ENCODE measurements at regions not wholly inside any gene's neighbourhood (a gene's known extent, or its start where the extent isn't known, plus 50 kb on each side); places are given as distances from the start of the nearest gene placed in this dataset.

DNA sequence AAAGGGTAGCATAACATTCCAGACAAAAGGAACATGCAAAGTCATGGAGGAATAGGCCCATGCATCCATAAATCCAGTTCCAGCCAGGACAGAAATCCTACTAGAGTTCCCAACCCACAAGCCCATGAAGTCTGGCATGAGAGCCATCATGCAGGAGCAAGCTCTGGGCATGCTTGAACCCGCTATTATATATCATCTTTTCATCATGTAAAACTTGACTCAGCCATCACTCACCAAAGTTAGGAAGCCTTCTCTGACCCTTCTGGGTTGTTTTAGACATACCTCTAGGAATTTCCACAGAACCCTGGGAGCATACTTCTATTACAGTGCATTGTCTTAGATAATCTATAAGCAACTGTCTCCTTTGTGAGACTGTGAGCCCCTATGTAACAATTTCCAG lies 293.0 kb upstream of the NPSR1 start:
- TF ChIP-seq, protein P1, sequence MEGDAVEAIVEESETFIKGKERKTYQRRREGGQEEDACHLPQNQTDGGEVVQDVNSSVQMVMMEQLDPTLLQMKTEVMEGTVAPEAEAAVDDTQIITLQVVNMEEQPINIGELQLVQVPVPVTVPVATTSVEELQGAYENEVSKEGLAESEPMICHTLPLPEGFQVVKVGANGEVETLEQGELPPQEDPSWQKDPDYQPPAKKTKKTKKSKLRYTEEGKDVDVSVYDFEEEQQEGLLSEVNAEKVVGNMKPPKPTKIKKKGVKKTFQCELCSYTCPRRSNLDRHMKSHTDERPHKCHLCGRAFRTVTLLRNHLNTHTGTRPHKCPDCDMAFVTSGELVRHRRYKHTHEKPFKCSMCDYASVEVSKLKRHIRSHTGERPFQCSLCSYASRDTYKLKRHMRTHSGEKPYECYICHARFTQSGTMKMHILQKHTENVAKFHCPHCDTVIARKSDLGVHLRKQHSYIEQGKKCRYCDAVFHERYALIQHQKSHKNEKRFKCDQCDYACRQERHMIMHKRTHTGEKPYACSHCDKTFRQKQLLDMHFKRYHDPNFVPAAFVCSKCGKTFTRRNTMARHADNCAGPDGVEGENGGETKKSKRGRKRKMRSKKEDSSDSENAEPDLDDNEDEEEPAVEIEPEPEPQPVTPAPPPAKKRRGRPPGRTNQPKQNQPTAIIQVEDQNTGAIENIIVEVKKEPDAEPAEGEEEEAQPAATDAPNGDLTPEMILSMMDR (IDR thresholded peaks at IDR 0.05) = no peak
- ATAC-seq (no peak), DNase-seq (no peak)
- H3K27me3 ChIP-seq (ENCODE audit: low read depth) = no peaks in the 10 kb centered on the region
- no peaks in the 10 kb centered on the region for H3K9me3 ChIP-seq
- intact Hi-C loops (cut with DNase I) = no loop called here
- H3K36me3 ChIP-seq = no peaks in the 10 kb centered on the region
- no peak overlapping the region for H3K27ac ChIP-seq
- no peaks in the 10 kb centered on the region for H3K4me1 ChIP-seq
- no peak overlapping the region for H3K4me3 ChIP-seq

DNA sequence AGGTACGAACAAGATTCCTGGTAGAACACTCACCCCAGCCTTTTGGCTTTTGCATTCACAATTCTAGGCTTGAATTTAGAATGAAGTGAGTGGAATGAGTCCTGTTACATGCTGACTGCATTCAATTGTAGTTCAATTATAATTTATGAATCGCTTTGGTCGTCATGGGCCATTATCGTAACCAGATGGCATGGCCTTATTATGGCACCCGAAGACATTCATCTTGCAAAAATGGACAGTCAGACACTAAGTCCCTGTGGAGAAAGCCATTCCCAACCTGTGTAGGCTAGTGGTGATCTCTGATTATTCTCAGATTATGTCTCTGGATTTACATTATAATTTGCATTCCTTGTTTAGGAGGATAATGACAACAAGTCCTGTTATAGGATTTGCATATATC lies 292.4 kb upstream of the NPSR1 start:
- intact Hi-C loops (cut with DNase I) = no loop called here
- H3K4me1 ChIP-seq = no peaks in the 10 kb centered on the region
- TF ChIP-seq, protein P1 (IDR thresholded peaks at IDR 0.05) = no peak
- DNase-seq = no peak
- H3K27me3 ChIP-seq (ENCODE audit: low read depth) = no peaks in the 10 kb centered on the region
- H3K27ac ChIP-seq = no peak overlapping the region
- no peaks in the 10 kb centered on the region for H3K9me3 ChIP-seq
- no peak overlapping the region for H3K4me3 ChIP-seq
- H3K36me3 ChIP-seq = no peaks in the 10 kb centered on the region
- ATAC-seq = no peak

GRCh38 chr7:34371922-34372321 lies 286.1 kb upstream of the NPSR1 start:
- no peak for DNase-seq
- TF ChIP-seq, protein P1 (IDR thresholded peaks at IDR 0.05) = no peak
- ATAC-seq = no peak
- no peaks in the 10 kb centered on the region for H3K36me3 ChIP-seq
- intact Hi-C loops (cut with DNase I) = no loop called here
- no peaks in the 10 kb centered on the region for H3K27me3 ChIP-seq (ENCODE audit: low read depth)
- H3K27ac ChIP-seq = no peak overlapping the region
- no peak overlapping the region for H3K4me3 ChIP-seq
- no peaks in the 10 kb centered on the region for H3K9me3 ChIP-seq
- no peaks in the 10 kb centered on the region for H3K4me1 ChIP-seq

DNA sequence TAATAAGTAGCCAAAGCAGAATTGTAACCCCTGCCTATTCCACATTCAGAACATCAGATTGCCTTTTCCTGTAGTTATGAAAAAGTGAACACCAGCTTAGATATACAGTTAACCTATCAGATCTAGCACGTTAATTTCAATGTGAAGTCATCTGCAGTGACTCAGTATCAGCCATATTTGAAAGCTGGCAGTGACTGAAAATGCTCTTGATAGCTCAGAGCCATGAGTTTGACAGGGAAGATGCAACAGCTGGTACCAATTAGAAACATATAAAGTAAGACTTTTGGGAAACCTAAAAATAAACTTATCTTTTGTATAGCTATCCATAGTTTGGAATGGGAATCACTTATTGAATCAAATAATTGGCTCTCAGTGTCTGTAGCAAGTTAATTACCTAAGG lies 284.1 kb upstream of the NPSR1 start:
- no peaks in the 10 kb centered on the region for H3K9me3 ChIP-seq
- no peak for ATAC-seq
- H3K4me3 ChIP-seq = no peak overlapping the region
- no peaks in the 10 kb centered on the region for H3K4me1 ChIP-seq
- intact Hi-C loops (cut with DNase I) = no loop called here
- no peak for DNase-seq
- no peaks in the 10 kb centered on the region for H3K36me3 ChIP-seq
- H3K27me3 ChIP-seq (ENCODE audit: low read depth) = no peaks in the 10 kb centered on the region
- TF ChIP-seq, protein P1 (IDR thresholded peaks at IDR 0.05) = no peak
- H3K27ac ChIP-seq = no peak overlapping the region

DNA sequence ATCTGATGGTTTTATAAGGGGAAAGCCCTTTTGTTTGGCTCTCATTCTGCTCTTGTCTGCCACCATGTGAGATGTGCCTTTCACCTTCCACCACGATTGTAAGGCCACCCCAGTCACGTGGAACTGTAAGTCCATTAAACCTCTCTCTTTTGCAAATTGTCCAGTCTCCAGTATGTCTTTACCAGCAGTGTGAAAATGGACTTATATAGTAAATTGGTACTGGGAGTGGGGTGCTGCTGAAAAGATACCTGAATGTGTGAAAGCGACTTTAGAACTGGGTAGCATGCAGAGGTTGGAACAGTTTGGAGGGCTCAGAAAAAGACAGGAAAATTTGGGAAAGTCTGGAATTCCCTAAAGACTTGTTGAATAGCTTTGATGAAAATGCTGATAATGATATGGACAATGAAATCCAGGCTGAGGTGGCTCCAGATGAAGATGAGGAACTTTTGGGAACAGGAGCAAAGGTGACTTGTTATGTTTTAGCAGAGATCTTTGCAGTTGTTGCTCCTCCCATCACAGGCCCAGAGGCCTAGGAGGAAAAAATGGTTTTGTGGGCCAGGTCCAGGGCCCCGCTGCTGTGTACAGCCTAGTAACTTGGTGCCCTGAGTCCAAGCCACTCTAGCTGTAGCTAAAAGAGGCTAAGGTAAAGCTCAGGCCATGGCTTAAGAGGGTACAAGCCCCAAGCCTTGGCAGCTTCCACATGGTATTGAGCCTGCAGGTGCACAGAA lies 275.7 kb upstream of the NPSR1 start:
- no peak overlapping the region for H3K4me3 ChIP-seq
- peaks cover 10% of the 10 kb centered on the region for H3K9me3 ChIP-seq
- intact Hi-C loops (cut with DNase I) = no loop called here
- ATAC-seq = no peak
- H3K27ac ChIP-seq = no peak overlapping the region
- H3K27me3 ChIP-seq (ENCODE audit: low read depth) = no peaks in the 10 kb centered on the region
- H3K36me3 ChIP-seq = no peaks in the 10 kb centered on the region
- TF ChIP-seq, protein P1 (IDR thresholded peaks at IDR 0.05) = no peak
- H3K4me1 ChIP-seq = no peaks in the 10 kb centered on the region
- no peak for DNase-seq
